Colon (tissue), 2 donors: ENCODE measurements at regions not wholly inside any gene's neighbourhood (a gene's known extent, or its start where the extent isn't known, plus 50 kb on each side); places are given as distances from the start of the nearest gene placed in this dataset.
"Not testable (repeated sequence)": the region's sequence is repeated elsewhere in the genome, so short reads cannot be mapped to it uniquely, and the experiment has no call there.

Source experiments
- FAIRE-seq: peaks from 2 replicates; lab custom pipeline; 2012; peaks lifted over from hg19 to GRCh38; lab: Jason Lieb, UNC
- donor health status: control.
- donor health status: control.

- not testable (repeated sequence) for FAIRE-seq
Measured at GRCh38 chrX:115840729-115841409, 279.9 kb downstream of the PLS3 start.

- FAIRE-seq = not testable (repeated sequence)
Measured at GRCh38 chrX:115850986-115851385, 290.0 kb downstream of the PLS3 start.

- not testable (repeated sequence) for FAIRE-seq
Measured at GRCh38 chrX:115853260-115853659, 292.3 kb downstream of the PLS3 start.

- FAIRE-seq = not testable (repeated sequence)
Measured at GRCh38 chrX:115881170-115881569, 289.4 kb upstream of the AGTR2 start.

- not testable (repeated sequence) for FAIRE-seq
Measured at GRCh38 chrX:115884121-115884520, 286.4 kb upstream of the AGTR2 start.

GRCh38 chrX:115888041-115888440 is 282.5 kb upstream of the AGTR2 start:
- not testable (repeated sequence) for FAIRE-seq

GRCh38 chrX:115888519-115888918 is 282.0 kb upstream of the AGTR2 start:
- FAIRE-seq = not testable (repeated sequence)

GRCh38 chrX:115889121-115889890 is 281.2 kb upstream of the AGTR2 start:
- no peak for FAIRE-seq

- FAIRE-seq = no peak
Measured at GRCh38 chrX:115892056-115892708, 278.4 kb upstream of the AGTR2 start.

- FAIRE-seq = no peak
Measured at GRCh38 chrX:115892787-115893671, 277.5 kb upstream of the AGTR2 start.

GRCh38 chrX:115894087-115894486 is 276.5 kb upstream of the AGTR2 start:
- FAIRE-seq = no peak

- FAIRE-seq = no peak
Measured at GRCh38 chrX:115895678-115896329, 274.7 kb upstream of the AGTR2 start.

GRCh38 chrX:115896362-115896761 is 274.2 kb upstream of the AGTR2 start:
- no peak for FAIRE-seq

GRCh38 chrX:115897956-115898355 is 272.6 kb upstream of the AGTR2 start:
- no peak for FAIRE-seq

- FAIRE-seq = no peak
Measured at GRCh38 chrX:115898382-115899001, 272.1 kb upstream of the AGTR2 start.

GRCh38 chrX:115900425-115900824 is 270.1 kb upstream of the AGTR2 start:
- FAIRE-seq = no peak

- no peak for FAIRE-seq
Measured at GRCh38 chrX:115901241-115901640, 269.3 kb upstream of the AGTR2 start.

- FAIRE-seq = no peak
Measured at GRCh38 chrX:115902995-115903394, 267.5 kb upstream of the AGTR2 start.

GRCh38 chrX:115906276-115906675 is 264.3 kb upstream of the AGTR2 start:
- no peak for FAIRE-seq

- FAIRE-seq = no peak
Measured at GRCh38 chrX:115906881-115907280, 263.7 kb upstream of the AGTR2 start.

GRCh38 chrX:115909017-115909416 is 261.5 kb upstream of the AGTR2 start:
- FAIRE-seq = no peak
